NCI-H526 (cell line): ENCODE measurements at regions not wholly inside any gene's neighbourhood (a gene's known extent, or its start where the extent isn't known, plus 50 kb on each side); places are given as distances from the start of the nearest gene placed in this dataset.
"Not testable (repeated sequence)": the region's sequence is repeated elsewhere in the genome, so short reads cannot be mapped to it uniquely, and the experiment has no call there.

ENCODE experiments used
- DNase-seq, 2 experiments: peaks; one replicate each; lab custom pipeline; 2025; lab: John Stamatoyannopoulos, UW

DNA sequence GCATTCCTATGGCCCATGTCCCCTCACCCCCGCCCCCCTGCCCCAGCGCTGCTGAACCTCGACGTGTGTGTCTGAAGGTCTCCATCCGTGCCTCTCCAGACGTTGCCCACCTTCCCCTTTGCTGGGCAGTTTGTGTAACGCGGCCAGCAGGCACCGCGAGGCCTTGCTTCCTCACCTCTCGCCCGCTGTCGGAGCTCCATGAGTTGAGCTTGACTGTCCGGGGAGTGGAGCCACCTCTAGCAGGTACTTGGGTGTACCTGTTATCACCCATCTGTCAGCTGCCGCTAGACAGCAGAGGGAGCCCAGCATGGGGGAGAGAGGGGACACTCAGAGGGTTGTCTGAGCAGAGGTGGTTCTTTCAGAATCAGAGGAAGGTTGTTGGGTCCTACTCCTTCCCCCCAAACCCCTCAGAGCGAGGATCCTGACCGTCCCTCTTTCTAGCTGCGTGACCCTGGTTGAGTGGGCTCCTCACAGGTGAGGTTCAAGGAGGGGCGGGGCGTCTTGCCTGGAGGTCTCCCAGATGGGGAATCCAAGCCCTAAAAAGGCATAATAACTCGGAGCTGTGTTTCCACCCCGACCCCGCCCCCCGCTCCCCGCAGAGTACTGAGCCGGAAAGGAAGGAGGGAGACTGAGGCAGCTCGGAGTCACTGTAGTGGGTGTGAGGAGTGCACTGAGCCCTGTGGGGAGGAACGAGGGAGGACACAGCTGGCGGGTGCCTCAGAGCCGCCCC is 184.7 kb downstream of the C9orf50 start:
- no peak for DNase-seq

DNA sequence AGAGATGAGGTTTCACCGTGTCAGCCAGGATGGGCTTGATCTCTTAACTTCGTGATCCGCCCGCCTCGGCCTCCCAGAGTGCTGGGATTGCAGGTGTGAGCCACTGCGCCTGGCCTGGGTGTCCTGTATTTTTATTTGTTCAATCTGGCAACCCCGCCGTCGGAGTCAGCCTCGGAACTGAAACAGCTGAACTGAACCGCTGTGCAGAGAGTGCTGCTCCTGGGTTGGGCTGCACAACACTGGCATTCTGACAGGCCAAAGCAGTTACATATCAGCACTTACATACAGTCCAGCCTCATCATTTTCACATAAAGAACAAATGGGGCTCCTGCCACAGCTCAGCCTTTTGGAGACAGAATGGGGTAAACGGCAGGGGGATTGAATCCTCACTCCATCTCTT is 185.6 kb downstream of the C9orf50 start:
- DNase-seq, result no peak

DNA sequence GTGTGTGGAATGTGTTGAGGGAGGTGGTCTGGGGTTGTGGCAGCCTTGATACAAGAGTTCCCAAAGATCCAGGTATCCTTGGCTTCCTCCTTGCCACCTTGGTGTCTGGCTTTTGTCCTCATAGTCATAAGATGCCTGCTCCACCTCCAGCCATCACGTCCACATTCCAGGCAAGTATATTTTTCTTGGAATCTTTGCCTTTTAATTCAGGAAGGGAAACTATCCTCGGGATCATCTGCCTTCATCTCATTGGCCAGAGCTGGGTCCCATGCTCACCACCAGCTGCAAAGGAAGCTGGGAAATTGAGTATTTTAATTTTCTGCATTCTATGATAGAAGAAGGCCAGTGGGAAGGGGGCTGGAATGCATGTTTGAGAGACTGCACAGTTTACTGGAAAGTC is 186.7 kb downstream of the C9orf50 start:
- peak in 1 of 2 experiments; percentile 18 for DNase-seq

DNA sequence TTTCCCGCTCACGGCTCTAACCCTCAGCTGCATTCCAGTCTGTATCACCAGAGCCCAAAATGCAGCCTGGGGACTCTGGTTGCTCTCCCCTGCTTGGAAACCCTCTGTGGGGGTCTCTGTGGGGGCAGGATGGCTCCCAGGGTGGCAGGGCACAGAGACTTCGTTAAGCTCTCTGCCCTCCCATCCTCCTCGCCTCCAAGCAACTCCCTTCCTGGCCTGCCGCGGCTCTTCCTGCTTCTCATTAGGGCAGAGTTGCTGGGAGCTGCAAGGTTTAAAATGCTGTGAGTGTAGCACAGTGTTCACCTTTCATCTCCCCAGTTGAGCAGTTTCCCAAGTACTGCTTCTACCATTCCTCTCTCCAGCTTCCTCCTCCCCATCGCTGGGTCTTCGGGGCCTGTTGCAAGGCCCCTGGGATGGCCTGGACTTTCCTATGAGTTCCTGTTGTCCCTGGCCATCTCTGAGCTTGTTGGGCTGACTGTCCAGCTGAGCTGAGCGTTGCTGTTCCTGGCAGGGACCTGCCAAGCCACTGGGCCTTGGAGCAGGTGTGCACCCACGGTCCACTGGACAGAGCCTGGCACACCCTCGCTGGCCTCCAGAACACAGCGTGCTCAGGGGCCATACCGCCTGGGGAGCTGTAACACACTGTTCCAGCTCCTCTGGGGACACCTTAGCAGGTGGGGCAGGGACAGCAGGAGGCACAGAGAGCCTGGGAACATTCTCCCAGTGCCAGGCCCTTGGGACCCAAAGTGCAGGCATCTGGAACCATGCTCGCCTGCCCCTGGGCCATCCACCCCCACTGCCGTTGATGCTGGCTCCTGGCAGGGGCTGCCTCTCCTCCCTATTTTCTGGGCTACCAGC is 188.4 kb downstream of the C9orf50 start:
- peak in 1 of 2 experiments; percentile 69 for DNase-seq

DNA sequence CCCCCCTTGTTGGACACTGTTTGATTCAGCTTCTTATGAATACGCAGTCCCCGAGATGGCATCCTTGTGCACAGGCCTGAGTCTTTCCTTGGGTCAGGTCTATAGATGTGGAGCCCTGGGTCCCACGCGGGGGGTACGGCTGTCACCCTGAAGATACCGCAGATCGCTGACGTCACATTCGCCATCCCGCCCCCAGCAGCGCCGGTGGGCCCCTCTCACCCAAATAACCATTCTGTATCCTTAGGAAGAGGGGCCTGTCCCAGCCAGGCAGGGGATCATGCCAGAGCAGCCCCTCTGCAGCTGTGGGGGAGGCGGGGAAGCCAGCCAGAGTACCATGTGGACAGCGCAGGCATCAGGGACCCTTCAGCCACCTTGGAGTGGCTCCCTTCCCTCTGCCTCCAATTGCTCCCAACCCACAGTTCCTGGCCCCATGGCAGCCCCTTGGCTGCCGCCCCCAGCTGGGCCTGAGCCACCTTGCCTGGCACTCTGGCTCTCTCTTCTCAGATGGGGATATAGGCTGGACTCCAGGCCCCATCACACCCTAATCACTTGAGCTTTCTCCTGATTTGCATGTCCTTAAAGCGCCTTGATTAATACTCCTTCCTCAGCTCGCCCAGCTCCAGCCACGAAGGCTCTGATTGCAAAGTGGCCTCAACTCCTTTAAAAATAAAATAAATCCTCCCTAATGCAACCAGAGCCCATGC is 189.8 kb downstream of the C9orf50 start:
- no peak for DNase-seq

DNA sequence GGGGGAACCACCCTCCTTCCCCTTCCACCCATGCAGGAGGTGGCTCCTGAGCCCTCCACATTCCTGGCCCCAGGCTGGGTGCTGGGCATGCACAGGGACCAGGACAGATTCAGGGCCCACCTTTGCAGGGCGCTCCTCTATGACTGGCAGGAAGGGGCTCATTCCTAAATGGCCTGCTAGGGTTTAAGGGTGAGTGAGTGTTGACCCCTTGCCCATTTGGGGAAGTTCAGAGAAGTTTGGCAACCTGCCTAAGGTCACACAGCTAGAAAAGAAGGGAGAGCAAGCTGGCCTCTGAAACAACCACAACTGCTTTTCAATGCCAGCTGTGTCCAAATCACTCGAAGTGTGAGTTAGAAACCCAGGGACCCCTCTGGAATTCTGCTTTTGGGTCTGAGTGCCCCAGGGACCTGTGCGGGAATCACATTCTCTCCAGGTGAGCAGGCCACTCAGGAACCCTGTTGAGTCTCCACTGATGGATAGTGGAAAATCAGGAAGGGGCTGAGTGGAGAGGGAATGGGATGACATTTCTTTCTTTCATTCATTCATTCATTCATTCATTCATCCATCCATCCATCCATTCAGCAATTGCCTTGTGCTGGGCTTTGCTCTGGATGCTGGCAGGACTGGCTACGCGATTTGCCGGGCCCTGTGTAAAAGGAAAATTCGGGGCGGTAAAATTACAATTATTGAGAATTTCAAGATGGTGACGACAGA is 191.9 kb downstream of the C9orf50 start:
- DNase-seq, result no peak

DNA sequence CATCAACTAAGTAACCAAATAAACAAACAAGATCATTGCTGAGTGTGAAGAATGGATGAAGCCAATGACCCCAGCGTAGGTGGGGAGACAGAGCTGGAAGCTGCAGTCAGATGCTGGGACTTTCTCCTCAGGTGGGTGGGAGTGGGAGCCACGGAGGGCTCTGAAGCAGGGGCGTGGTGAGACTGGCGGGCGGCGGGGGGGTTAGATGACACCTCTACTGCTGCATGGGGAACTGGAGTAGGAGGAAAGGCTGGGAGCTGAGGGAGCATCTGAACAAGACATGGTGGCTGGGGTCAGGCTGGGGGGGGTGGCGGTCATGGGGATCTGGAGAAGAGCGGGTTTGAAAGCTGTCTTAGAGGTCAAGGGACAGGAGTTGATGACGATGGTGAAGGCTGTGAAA is 193.8 kb downstream of the C9orf50 start:
- no peak for DNase-seq

DNA sequence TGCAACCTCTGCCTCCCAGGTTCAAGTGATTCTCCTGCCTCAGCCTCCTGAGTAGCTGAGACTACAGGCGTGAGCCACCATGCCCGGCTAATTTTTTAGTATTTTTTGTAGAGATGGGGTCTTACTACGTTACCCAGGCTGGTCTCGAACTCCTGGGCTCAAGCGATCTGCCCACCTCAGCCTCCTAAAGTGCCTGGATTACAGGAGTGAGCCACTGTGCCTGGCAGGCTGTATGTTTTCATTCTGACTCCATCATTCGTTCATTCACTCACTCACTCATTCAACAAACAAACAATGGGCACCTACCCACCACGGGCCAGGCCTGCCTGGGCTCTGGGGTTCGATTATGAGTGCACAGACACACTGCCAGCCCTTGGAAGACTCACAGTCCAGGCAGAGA is 197.1 kb downstream of the C9orf50 start:
- DNase-seq, result not testable (repeated sequence)

DNA sequence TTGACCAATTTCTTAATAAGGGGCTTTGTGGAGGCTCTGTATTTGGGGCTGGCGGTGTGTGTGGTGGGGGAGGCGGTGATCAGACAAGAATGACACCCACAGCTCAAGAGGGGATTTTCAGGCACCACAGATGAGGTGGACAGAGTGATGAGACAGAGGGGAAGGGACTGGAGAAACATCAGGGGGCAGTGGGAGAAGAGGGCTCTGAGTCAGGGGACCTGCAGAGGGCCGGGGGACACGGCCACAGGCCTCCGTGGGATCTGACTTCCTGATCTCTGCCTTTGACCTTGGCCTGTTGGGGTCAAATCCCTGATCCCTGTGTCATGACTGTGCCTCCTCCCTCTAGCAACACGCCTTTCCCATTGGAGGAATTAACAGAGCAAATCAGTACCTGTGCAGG is 197.7 kb downstream of the C9orf50 start:
- DNase-seq, result no peak

DNA sequence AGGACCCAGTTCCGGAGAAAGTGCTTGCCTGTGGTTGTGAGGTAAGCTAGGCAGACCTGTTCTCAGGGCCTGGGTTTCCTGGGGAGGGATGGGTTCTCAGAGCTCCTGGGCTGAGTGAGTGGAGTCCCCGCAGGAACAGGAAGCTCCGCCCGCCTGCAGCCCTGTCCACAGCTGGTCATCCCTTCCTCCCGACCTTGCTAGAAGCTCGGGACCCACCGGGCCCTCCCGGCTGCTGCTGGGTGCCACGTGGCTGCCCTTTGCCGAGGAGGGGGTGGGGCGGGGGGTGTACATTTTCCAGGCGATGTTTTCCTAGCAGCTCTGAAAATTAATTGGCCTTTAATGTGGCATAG is 198.1 kb downstream of the C9orf50 start:
- DNase-seq, result no peak

DNA sequence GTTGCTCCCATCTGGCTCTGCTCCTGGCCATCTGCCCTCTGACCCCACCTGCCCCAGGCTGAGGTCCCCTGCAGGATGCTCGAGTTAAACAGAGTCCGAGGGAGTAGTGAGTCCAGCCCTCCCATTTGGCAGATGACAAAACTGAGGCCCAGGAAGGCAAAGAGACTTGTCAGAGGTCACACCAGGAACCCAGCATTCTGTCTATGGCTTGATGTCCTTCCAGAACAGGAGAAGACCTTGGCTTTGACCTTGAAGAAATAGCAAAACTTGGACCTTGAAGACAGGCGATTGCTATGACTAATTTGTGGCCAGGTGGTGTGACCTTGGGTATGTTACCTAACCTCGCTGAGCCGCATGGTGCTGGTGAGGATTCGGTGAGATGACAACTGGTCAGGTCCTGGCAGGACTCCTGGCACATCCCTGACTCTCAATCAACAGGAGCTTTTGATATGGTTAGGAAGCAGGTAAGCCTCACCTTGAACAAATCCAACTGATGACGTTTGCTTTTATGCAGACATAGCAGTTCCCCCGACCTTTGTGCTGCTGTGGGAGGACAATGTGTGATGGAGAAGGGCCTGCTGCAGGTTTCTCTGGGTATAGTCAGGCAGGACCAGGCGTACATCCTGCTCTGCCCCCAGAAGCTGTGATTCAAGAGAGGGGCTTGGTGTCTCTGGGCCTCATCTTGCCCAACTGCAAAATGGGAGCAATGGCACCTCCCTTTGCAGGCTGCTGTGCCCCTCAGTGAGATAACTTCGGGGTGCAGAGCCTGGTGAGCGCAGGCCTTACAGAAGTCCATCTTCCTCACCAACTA is 198.7 kb downstream of the C9orf50 start:
- no peak for DNase-seq

DNA sequence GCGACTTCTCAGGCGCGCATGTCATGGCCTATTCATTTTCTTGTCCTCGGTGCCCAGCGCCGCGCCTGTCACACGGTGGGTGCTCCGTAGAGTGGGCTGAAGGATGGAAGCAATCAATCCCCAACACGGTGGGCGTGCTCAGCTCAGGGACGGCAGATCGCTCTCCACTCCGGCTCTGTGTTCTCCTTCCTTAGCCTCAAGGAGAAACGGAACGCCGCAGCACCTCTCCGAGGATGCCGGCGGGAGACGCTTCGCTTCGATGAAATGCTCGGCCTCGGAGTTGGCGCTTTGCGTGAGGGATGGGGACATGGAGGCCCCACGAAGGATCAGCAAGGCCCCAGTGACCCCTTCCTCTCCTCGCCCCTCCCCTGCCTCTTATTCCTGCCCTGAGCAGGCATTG is 199.5 kb downstream of the C9orf50 start:
- no peak for DNase-seq

DNA sequence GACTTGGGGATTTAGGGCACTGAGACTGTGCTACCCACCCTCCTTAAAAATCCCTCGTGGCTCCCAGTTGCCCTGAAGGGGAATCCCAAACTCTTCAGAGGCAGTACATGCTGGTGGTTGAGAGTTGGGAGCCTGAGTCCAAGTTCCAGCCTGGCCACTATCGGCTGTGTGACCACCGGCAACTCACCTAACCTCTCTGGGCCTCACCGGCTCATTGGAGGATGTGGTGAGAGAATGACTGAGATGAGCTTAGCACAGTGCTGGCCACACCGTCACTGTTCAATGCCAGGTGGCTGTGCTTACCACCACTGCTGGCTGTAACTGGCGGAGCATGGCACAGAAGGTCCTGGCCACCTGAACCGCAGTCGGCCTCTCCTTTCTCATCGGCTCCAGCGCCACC is 200.2 kb downstream of the C9orf50 start:
- DNase-seq, result no peak

DNA sequence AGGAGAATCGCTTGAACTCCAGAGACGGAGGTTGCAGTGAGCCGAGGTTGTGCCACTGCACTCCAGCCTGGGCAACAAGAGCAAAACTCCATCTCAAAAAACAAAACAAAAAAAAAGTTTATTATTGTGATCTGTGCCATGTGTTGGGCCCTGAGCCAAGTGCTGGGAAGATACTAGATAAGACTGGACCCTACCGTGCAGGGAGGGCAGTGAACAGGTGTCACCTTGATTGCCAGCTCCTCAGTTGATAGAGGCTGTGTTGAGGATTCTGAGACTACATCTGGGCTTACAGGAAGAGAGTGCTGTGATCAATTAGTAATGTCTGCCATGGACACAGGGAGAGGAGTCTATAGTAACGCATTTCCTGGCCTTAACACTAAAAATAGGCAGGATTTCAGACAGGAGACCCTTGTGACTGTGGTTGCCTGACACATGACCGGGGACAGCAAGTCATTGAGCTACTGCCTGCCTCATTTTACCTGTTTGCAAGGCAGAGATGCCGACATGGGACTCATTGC is 201.5 kb downstream of the C9orf50 start:
- DNase-seq, result no peak

DNA sequence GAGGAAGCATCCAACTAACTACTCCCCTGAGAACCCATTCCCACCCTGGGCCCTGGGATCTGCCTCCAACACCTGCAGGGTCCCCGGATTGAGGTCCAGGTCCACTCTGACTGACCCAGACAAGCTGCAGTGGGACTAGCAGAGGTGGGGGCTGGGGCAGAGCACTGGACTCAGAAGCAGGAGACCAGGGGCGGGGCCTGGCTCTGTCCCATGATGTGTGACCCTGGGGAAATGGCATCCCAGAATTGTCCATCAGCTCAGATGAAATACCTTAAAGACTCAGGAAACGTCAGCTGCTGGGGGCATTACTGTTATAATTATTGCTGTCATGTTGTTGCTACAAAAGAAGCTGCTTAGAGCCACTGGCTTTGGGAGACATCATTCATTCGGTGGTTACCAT is 202.4 kb downstream of the C9orf50 start:
- DNase-seq, result no peak

DNA sequence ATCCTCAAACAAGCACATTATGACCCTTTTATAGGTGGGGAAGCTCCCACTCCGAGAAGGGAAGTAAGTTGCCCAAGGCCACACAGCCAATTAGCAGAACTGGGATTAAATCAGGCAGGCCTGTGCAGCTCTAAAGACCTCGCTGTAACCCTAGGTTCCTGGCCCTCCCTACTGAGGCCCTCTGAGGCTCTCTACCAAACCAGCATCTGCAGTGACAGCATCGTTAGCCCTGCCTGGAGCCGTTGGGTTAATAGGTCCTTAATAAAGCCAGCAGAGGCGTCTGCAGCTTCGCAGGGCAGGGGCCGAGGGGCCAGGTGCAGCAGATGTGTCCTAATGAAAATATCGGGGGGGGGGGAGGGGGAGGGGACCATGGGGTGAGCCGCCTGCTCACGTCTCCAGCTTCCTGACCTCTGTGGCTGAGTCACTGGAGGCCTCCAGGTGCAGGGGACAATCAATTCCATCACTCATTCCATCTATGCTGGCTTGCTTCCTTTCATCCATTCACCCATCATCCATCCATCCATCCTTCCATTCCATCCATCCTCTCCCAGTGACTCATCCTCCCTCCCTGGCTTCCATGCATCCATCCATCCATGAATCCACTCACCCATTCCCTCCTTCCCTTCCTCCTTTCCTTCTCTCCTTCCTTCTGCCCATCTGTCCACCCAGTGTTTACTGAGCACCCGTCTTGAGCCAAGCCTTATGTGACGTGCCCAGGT is 203.9 kb downstream of the C9orf50 start:
- DNase-seq, result no peak

DNA sequence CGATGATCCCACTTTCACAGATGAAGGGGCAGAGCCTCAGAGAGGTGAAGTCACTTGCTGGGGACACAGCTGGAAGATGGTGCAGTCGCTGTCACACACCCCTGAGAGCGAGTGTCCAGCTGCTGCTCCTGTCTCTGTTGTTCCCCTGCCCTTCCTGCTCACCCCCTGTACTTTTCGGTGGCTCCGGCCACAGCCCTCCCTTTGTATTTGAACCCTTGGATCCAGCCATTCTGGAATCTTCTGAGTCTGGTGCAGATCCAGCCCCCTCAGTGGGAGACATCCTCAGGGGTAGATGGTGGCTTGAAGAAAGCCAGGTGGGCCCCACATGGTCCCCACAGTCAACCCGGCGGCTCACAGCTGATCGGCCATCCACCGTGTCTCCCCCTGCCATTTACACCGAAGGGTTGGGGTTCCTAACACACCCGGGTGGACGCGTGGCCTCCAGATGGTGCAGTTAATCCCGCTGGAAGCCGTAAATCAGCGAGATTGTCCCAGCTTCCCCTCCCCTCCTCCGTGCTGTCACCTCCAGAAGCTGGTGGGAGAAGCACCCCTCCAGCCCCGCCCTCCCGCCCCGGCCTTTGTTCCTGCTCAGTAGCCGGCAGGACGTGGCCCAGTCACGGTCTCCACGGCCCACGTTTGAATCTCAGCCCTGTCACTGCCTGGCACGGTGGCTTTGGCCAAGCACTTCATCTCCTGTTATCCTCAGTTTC is 204.8 kb downstream of the C9orf50 start:
- no peak for DNase-seq

DNA sequence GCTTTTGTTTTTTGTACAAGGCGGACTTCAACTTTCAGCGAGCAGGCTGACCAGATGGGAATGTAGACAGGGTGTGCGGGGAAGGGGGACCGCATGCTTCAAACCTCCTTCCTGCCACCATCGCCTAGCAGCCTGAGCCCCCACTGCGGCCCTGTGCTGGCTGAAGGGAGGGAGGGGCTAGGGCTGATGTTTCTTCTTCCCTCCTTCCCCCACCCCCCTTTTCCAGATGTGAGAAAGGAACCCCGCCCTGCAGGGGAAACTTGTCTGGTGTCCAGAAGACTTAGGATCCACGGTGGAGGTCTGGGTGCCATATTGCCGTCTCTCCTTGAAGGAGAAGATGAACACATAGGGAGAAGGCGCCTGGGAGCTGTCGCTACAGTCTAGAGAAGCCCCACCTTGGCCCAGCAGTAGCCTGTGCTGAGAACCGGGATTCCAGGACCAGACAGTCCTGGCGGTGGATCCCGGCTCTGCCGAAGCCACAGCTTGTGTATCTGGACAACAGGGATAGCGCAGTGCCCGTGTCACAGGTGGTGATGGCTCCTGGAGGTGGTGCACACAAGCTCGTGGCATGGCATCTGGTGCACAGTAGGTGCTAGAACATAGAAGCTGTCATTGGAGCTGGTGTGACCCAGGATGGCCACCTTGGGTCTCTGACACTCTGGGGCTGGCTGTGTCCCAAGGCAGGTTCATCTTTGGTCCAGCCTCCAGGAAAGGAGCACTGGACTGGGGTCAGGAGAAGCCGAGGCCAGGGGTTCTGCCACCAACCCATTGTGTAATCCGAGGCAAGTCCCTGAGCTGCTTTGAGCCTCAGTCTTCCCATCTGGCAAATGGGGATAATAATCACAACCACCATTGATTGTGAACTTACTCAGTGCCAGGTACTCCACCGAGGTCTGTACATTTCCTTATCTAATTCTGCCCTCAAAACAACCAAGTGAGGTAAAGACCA is 205.6 kb downstream of the C9orf50 start:
- no peak for DNase-seq
